Jurkat, Clone E6-1 (cell line): ENCODE measurements at regions not wholly inside any gene's neighbourhood (a gene's known extent, or its start where the extent isn't known, plus 50 kb on each side); places are given as distances from the start of the nearest gene placed in this dataset.
"Not testable (repeated sequence)": the region's sequence is repeated elsewhere in the genome, so short reads cannot be mapped to it uniquely, and the experiment has no call there.

ENCODE experiments used
- DNase-seq: peaks from one replicate; pipeline ENCODE4 v3.0.0-alpha.2; 2011; ENCODE audit warnings: low read depth, low spot score
- H3K4me3 ChIP-seq: 2 replicates; pipeline ENCODE4 v1.5.1; 2011; ENCODE audit warnings: mild to moderate bottlenecking, low read length, control low read depth, moderate library complexity

DNA sequence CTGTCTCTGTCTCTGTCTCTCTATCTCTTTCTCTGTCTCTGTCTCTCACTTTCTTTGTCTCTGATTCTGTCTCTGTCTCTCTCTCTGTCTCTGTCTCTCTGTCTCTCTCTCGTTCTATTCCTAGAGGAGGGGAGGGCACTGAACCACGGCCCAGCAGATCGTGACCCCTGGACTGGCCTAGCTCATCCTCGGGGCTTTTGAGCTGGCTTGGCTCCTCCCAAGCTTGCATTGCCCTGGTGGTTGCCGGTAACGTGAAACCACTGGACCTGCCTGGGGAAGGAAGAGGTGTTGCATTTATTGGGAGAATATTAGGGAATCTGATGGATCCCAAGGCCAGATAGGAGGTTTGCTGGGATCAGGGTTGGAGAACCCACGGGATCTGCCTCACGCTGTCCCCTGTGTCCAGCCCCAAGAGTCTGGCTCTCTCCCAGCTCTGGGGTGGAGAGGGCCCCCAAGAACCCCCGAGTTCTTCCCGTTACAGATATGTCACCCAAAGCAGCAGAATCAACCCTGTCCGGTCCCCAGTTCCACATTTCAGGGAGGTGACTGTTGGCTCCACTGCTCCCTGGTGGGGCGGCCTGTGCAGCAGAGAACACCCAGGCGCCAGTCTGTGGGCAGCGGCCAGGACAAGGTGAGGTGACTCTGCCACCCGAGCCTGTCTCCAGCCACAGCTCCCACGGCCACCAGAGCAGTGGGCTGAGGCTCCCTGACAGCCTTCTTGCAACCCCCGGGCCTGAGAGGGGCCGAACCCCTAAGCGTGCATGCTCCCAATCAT is 228.3 kb downstream of the TTLL2 start:
- no peak for DNase-seq
- H3K4me3 ChIP-seq, result no peak overlapping the region

- H3K4me3 ChIP-seq, result no peak overlapping the region
- no peak for DNase-seq
Observed at GRCh38 chr6:167553736-167554119, 228.8 kb downstream of the TTLL2 start.

- no peak for DNase-seq
- H3K4me3 ChIP-seq, result no peak overlapping the region
Observed at GRCh38 chr6:167554854-167555253, 230.0 kb downstream of the TTLL2 start.

DNA sequence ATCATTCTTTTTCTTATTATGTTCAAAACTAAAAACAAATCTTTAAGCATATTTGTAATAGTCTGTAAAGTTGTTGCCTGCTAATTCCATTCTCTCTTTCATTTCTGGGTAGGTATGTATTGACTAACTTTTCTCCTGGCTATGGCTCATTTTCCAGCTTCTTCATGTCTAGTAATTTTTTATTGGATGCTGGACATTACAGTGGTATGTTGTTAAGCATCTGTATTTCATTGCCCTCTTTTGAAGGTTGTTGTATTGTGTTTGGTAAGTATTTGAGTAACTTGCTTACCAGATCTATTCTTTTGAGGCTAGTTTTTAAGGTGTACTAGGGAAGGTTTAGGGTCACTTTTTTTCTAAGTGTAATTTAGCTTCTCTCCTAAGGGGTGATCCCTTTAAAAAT is 230.9 kb downstream of the TTLL2 start:
- no peak overlapping the region for H3K4me3 ChIP-seq
- DNase-seq, result no peak

- no peak for DNase-seq
- H3K4me3 ChIP-seq, result no peak overlapping the region
Observed at GRCh38 chr6:167557675-167558074, 232.8 kb downstream of the TTLL2 start.

DNA sequence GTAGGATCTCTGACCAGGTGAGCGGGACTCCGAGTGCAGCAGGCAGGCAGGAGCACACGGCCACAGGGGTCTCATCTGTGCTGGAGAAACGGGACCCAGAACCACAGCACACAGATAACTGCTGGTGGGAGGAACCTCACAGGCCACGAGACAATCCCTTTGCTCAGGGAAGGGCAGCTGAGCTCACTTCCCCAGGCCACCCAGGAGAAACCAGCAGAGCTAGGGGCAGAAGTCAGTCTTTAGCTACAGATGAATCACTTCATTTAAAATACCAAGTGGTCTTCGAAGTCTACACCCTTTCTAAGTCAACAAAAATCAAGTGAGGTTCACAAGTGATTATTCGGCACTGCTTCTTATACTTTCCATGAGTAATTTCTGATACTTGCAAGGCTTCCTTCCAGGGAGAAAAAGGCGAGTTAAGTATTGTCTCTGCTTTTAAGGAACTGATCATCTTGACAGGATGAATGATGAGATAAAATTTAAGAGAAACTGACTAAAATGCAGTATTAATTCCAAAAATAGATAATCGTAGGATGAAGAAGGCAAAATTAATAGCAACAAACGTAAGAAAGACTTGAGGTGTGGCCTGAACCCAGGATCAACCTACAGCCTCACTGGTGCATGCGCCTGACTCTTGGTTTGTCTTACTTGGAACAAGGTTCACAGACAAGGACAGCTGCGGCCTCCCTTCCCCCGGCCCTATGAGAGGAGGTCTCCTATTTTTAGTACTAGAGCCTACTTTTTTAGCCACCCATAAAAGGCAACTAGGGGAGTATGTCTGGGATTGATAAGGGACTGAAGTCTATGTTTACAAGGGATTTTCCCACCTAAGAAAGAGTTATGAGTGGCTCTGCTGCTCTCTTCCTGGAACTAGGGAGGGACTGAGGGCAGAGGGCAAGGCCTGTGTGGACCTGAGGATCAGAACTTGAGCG is 233.6 kb downstream of the TTLL2 start:
- no peak for DNase-seq
- no peak overlapping the region for H3K4me3 ChIP-seq

- H3K4me3 ChIP-seq, result no peak overlapping the region
- no peak for DNase-seq
Observed at GRCh38 chr6:167559675-167560479, 235.0 kb downstream of the TTLL2 start.

- no peak for DNase-seq
- no peak overlapping the region for H3K4me3 ChIP-seq
Observed at GRCh38 chr6:167560673-167561569, 236.0 kb downstream of the TTLL2 start.

- not testable (repeated sequence) for DNase-seq, H3K4me3 ChIP-seq
Observed at GRCh38 chr6:167562862-167563261, 238.0 kb downstream of the TTLL2 start.

- no peak for DNase-seq
Observed at GRCh38 chr6:167564416-167565250, 239.7 kb downstream of the TTLL2 start.

GRCh38 chr6:167565388-167565787 is 240.5 kb downstream of the TTLL2 start:
- no peak overlapping the region for H3K4me3 ChIP-seq
- DNase-seq, result no peak

More at GRCh38 chr6:167564416-167565250, 239.7 kb downstream of the TTLL2 start:
- H3K4me3 ChIP-seq, result no peak overlapping the region

GRCh38 chr6:167565884-167566599 is 241.2 kb downstream of the TTLL2 start:
- no peak for DNase-seq

DNA sequence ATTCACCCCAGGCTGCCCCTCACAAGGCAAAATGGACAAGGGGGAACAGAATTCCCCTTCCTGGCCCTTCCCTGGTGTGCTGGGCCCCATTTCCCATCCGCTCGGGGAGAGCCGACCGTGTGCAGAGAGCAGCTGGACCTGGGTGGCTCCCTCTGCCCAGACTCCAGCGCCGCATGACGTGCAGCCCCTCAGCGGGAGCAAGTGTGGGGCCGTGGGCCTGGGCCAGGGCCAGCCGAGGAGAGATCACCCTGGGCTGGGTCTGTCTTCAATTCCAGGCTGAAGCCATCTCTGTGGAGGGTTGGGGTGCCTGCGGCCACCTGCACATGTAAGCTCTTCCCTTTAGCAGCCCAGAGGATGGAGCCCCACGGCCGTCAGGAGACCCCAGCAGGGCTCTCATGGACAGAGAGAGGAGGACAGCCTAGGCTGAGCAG is 241.8 kb downstream of the TTLL2 start:
- DNase-seq, result no peak
- no peak overlapping the region for H3K4me3 ChIP-seq

More at GRCh38 chr6:167565884-167566599, 241.2 kb downstream of the TTLL2 start:
- no peak overlapping the region for H3K4me3 ChIP-seq

- no peak overlapping the region for H3K4me3 ChIP-seq
- DNase-seq, result no peak
Observed at GRCh38 chr6:167567142-167568033, 242.5 kb downstream of the TTLL2 start.

DNA sequence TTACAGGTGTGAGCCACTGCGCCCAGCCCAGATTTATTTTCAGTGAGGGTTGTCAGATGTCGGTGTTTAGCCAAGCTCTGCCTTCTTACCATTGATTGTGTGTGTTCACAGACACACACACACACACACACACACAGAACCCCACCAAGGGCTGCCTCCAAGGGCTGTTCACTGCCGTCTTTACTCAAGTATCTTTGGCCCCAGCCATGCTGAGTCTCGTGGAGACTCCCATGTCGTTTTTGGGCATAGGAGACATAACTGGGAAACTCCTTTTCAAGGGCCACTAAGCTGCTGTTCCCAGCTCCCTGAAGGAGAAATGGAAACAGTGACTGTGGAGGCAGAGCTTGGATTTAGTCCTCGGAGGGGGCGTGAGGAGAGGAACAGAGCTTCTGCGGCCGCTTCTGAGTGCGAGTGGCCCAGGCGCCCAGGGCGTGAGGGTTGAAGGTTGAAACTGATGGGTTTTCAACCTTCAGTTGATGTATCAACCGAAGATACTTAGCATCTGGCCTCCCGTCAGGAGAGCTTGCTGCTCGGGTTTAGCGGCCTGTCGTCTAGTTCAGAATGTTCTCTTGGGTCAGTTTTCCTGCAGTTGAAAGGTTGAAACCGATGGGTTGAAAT is 243.6 kb downstream of the TTLL2 start:
- no peak for DNase-seq
- no peak overlapping the region for H3K4me3 ChIP-seq
